HG03432 (cell line): ENCODE measurements at regions not wholly inside any gene's neighbourhood (a gene's known extent, or its start where the extent isn't known, plus 50 kb on each side); places are given as distances from the start of the nearest gene placed in this dataset.
"Not testable (repeated sequence)": the region's sequence is repeated elsewhere in the genome, so short reads cannot be mapped to it uniquely, and the experiment has no call there.

Experiments
- ATAC-seq: cut with Tn5 transposase; IDR thresholded peaks from one replicate; pipeline ENCODE4 v1.9.1; 2021; ENCODE audit warnings: mild to moderate bottlenecking, moderate library complexity; ENCODE audit not compliant: unreplicated experiment

- no peak for ATAC-seq
These were observed 50.6 kb upstream of the RNF182 start for GRCh38 chr6:13874191-13874549.

DNA sequence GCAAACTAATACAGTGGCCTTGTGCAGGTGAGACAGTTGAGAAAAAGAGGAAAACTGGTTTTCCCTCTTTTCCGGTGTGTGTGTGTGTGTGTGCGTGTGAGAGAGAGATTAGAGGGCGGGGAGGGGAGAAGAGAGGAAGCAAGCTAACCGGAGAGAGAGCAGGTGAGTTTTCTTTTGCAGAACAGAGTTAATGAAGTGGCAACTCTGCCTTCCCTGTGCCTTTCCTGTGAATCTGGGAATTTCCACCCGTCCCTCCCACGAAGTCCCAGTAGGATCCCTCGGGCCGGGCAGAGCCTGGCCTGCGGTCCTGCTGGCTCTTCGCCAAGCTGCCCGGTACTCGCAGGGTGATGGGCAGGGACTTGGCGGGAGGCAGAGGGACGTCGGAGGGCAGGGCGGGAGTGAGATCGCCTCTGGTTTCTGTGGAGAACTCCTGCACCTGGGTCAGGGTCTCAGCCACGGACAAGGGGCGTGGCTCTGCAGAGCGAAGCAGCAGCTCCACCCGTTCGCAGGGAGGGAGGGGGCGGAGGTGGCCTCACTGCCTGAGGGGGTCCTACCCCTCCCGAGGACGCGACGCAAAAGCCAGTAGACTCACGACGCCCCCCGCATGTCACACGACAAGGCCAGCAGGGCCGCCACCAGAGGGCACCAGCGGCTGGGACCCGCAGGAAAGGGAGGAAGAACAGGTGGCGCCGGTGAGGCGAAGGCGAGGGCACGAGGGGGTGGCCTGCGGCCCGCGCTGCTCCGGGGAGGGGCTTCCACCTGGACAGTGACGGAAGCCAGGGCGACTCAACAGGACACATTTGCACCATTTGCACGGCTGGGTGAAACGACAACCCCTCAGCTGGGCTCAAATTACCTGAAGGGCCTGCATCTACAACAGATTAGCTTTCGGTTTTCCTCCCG, 51.2 kb upstream of the RNF182 start:
- peak; percentile 71 for ATAC-seq

DNA sequence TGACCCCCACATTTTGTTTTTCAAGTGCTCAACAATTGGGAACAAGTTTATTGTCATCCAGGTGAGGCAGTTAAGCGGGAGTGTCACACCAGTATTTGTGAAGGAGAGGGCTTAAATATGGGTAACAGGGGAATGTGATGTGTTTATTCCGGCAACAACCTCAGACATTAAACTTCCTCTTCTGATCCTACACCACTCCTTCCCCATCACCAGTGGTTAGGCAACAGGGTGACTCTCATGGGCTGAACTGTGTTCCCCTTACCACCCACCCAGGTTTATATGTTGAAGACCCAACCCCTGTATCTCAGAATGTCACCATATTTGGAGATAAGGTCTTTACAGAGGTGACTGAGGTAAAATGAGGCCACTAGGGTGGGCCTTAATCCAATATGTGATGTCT, 52.1 kb upstream of the RNF182 start:
- no peak for ATAC-seq

- not testable (repeated sequence) for ATAC-seq
These were observed 52.7 kb upstream of the RNF182 start for GRCh38 chr6:13872006-13872405.

GRCh38 chr6:13870214-13870830, 54.4 kb upstream of the RNF182 start:
- no peak for ATAC-seq

GRCh38 chr6:13868236-13868635, 53.9 kb upstream of the MCUR1 start:
- no peak for ATAC-seq

DNA sequence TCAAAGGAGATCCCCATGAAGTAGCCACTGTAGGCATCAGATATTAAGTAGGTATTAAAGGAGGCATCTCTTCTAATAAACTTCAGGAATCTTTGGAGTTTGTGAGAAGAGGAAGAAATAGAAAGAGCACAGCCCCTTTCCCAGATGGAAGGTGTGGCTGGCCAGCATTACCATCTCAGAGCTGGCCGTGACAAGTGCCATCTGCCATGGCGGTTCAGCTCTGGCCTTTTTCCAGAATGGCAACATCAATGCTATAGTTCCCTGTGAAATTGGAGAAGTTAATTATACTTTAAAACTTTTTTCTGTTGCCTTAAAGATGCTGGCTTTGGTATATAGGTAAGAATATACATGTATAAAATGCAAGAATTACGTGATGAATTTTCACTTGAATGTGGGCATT, 51.9 kb upstream of the MCUR1 start:
- no peak for ATAC-seq

GRCh38 chr6:13865141-13865540, 50.8 kb upstream of the MCUR1 start:
- no peak for ATAC-seq

DNA sequence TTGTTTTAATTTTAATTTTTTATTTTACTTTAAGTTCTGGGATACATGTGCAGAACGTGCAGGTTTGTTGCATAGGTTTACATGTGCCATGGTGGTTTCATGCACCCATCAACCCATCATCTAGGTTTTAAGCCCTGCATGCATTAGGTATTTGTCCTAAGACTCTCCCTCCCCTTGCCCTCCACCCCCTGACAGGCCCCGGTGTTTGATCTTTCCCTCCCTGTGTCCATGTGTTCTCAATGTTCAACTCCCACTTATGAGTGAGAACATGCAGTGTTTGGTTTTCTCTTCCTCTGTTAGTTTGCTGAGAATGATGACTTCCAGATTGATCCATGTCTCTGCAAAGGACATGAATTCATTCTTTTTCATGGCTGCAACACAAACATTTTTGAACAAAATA, 50.3 kb upstream of the MCUR1 start:
- not testable (repeated sequence) for ATAC-seq
